ENCODE measurements at regions not wholly inside any gene's neighbourhood (a gene's known extent, or its start where the extent isn't known, plus 50 kb on each side); places are given as distances from the start of the nearest gene placed in this dataset.

GRCh38 chr6:120569714-120570113 lies 764.6 kb downstream of the TBC1D32 start:
- H3K4me3 ChIP-seq (ENCODE audit: low read depth, low read length), result no peak overlapping the region
- no peak for TF ChIP-seq CTCF (IDR thresholded peaks at IDR 0.05; ENCODE audit: insufficient read depth, low read depth, low read length)
- DNase-seq (ENCODE audit: low read depth), result no peak

- DNase-seq (ENCODE audit: low read depth), result no peak
- no peak overlapping the region for H3K4me3 ChIP-seq (ENCODE audit: low read depth, low read length)
- TF ChIP-seq CTCF (IDR thresholded peaks at IDR 0.05; ENCODE audit: insufficient read depth, low read depth, low read length), result no peak
These were observed 769.5 kb downstream of the TBC1D32 start for GRCh38 chr6:120564779-120565178.

- no peak overlapping the region for H3K4me3 ChIP-seq (ENCODE audit: low read depth, low read length)
- DNase-seq (ENCODE audit: low read depth), result no peak
- TF ChIP-seq CTCF (IDR thresholded peaks at IDR 0.05; ENCODE audit: insufficient read depth, low read depth, low read length), result no peak
These were observed 776.0 kb downstream of the TBC1D32 start for GRCh38 chr6:120558294-120558693.

DNA sequence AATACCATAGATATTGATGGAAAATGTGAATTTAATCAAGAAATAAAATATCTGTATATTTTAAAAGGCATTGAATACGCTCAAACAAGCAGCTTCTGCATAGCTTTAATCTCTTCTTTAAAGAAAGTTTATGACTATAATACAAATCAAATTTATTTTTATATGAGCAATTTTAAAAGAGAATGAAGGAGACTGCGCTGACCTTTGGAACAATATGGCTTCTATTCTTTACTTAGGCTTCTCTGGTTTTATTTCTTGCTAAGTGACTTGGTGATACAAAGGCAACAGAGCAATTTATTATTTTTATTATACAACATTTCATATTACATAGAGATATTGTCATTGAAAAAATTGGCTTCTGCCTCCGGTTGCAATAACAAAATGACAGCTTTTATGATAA lies 776.7 kb downstream of the TBC1D32 start:
- DNase-seq (ENCODE audit: low read depth), result no peak
- H3K4me3 ChIP-seq (ENCODE audit: low read depth, low read length), result no peak overlapping the region
- no peak for TF ChIP-seq CTCF (IDR thresholded peaks at IDR 0.05; ENCODE audit: insufficient read depth, low read depth, low read length)

DNA sequence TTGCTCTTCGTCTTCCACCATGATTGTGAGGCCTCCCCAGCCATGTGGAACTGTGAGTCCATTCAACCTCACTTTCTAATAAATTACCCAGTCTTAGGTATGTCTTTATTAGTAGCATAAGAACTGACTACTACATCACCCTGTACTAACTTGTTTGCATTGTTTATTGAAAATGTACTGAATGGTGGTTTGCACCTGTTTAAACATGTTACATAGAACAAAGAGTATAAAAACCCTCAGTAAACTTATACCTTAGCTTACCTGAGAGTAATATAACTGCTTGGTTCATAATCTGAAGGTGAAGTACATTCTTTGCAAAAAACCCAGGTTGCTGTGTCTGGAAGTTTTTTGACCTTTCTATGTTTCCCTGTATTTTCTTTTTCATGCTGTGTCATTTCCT lies 777.8 kb downstream of the TBC1D32 start:
- no peak for TF ChIP-seq CTCF (IDR thresholded peaks at IDR 0.05; ENCODE audit: insufficient read depth, low read depth, low read length)
- no peak overlapping the region for H3K4me3 ChIP-seq (ENCODE audit: low read depth, low read length)
- no peak for DNase-seq (ENCODE audit: low read depth)

DNA sequence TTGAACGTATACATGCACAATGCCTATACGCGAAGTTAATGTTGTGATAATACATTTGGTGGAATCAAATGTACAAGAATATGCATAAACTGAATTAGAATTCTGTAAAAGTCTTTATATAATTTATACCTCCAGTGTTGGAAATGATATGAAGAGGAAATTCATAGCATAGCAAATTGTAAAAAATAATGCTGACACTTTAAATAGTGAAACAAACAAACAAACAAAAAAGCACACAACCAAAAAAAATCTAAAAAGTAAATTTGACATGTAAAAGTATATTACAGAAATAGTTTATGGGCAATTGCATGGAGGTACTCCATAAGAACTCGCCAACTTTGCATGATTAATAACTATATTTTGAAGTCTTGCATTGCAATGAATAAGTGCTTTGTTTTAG lies 780.9 kb downstream of the TBC1D32 start:
- no peak overlapping the region for H3K4me3 ChIP-seq (ENCODE audit: low read depth, low read length)
- no peak for DNase-seq (ENCODE audit: low read depth)
- TF ChIP-seq CTCF (IDR thresholded peaks at IDR 0.05; ENCODE audit: insufficient read depth, low read depth, low read length), result no peak

- DNase-seq (ENCODE audit: low read depth), result no peak
- no peak overlapping the region for H3K4me3 ChIP-seq (ENCODE audit: low read depth, low read length)
- TF ChIP-seq CTCF (IDR thresholded peaks at IDR 0.05; ENCODE audit: insufficient read depth, low read depth, low read length), result no peak
These were observed 788.9 kb downstream of the TBC1D32 start for GRCh38 chr6:120545353-120545752.
